ENCODE measurements at regions not wholly inside any gene's neighbourhood (a gene's known extent, or its start where the extent isn't known, plus 50 kb on each side); places are given as distances from the start of the nearest gene placed in this dataset.
A peak's percentile ranks its signal among the peaks of the same experiment; 100 is the strongest.
"Not testable (repeated sequence)": the region's sequence is repeated elsewhere in the genome, so short reads cannot be mapped to it uniquely, and the experiment has no call there.

- Histone ChIP-seq H3K27ac (ENCODE audit: low read length) (no peak overlapping the region), H2AFZ (ENCODE audit: low read depth, low read length) (0 out of 2 replicates have a peak overlapping the region, but pooled peaks have one; percentile 7), H3K4me1 (ENCODE audit: low read length) (no peaks in the 10 kb centered on the region), H3K79me2 (ENCODE audit: low read length) (no peaks in the 10 kb centered on the region), H4K20me1 (ENCODE audit: insufficient read depth, low read length) (no peaks in the 10 kb centered on the region), H3K4me2 (ENCODE audit: low read length) (no peak overlapping the region), H3K9me3 (ENCODE audit: insufficient read depth, low read length) (no peaks in the 10 kb centered on the region), H3K9ac (ENCODE audit: low read length) (no peak overlapping the region), H3K27me3 (ENCODE audit: low read depth, low read length) (no peaks in the 10 kb centered on the region), H3K4me3 (ENCODE audit: low read length) (no peak overlapping the region), H3K36me3 (replicated peaks; ENCODE audit: low read depth, low read length) (no peaks in the 10 kb centered on the region)
- TF ChIP-seq CTCF (IDR thresholded peaks at IDR 0.05; ENCODE audit: low read depth, low read length): peak; percentile 55
- TF ChIP-seq EZH2phosphoT487 (IDR thresholded peaks at IDR 0.05; ENCODE audit: low read depth): no peak
Observed at GRCh38 chr21:23131177-23131576, 2133.0 kb downstream of the NCAM2 start.

- Histone ChIP-seq H3K27me3 (ENCODE audit: low read depth, low read length) (no peaks in the 10 kb centered on the region), H3K9ac (ENCODE audit: low read length) (no peak overlapping the region), H3K4me2 (ENCODE audit: low read length) (no peak overlapping the region), H2AFZ (ENCODE audit: low read depth, low read length) (no peak overlapping the region), H3K9me3 (ENCODE audit: insufficient read depth, low read length) (no peaks in the 10 kb centered on the region), H3K4me1 (ENCODE audit: low read length) (no peaks in the 10 kb centered on the region), H3K4me3 (ENCODE audit: low read length) (no peak overlapping the region), H3K36me3 (replicated peaks; ENCODE audit: low read depth, low read length) (no peaks in the 10 kb centered on the region), H4K20me1 (ENCODE audit: insufficient read depth, low read length) (no peaks in the 10 kb centered on the region), H3K27ac (ENCODE audit: low read length) (no peak overlapping the region), H3K79me2 (ENCODE audit: low read length) (no peaks in the 10 kb centered on the region)
- no peak for TF ChIP-seq CTCF (IDR thresholded peaks at IDR 0.05; ENCODE audit: low read depth, low read length)
Observed at GRCh38 chr21:23138797-23139196, 2140.6 kb downstream of the NCAM2 start.

GRCh38 chr21:23152130-23152529 is 2153.9 kb downstream of the NCAM2 start:
- Histone ChIP-seq H3K27me3 (ENCODE audit: low read depth, low read length) (no peaks in the 10 kb centered on the region), H3K27ac (ENCODE audit: low read length) (no peak overlapping the region), H3K4me2 (ENCODE audit: low read length) (no peak overlapping the region), H3K79me2 (ENCODE audit: low read length) (no peaks in the 10 kb centered on the region), H3K4me3 (ENCODE audit: low read length) (no peak overlapping the region), H3K9me3 (ENCODE audit: insufficient read depth, low read length) (no peaks in the 10 kb centered on the region), H3K36me3 (replicated peaks; ENCODE audit: low read depth, low read length) (no peaks in the 10 kb centered on the region), H2AFZ (ENCODE audit: low read depth, low read length) (no peak overlapping the region), H4K20me1 (ENCODE audit: insufficient read depth, low read length) (no peaks in the 10 kb centered on the region), H3K9ac (ENCODE audit: low read length) (no peak overlapping the region), H3K4me1 (ENCODE audit: low read length) (no peaks in the 10 kb centered on the region)
- TF ChIP-seq CTCF (IDR thresholded peaks at IDR 0.05; ENCODE audit: low read depth, low read length) (no peak), EZH2phosphoT487 (IDR thresholded peaks at IDR 0.05; ENCODE audit: low read depth) (no peak)

- not testable (repeated sequence) for H3K79me2 ChIP-seq (ENCODE audit: low read length); H3K4me2 ChIP-seq (ENCODE audit: low read length); H3K9me3 ChIP-seq (ENCODE audit: insufficient read depth, low read length); H3K27me3 ChIP-seq (ENCODE audit: low read depth, low read length); H3K4me3 ChIP-seq (ENCODE audit: low read length); H3K4me1 ChIP-seq (ENCODE audit: low read length); H4K20me1 ChIP-seq (ENCODE audit: insufficient read depth, low read length); H3K36me3 ChIP-seq (replicated peaks; ENCODE audit: low read depth, low read length); H2AFZ ChIP-seq (ENCODE audit: low read depth, low read length); H3K27ac ChIP-seq (ENCODE audit: low read length); H3K9ac ChIP-seq (ENCODE audit: low read length)
Observed at GRCh38 chr21:23153842-23154241, 2155.6 kb downstream of the NCAM2 start.

GRCh38 chr21:23155281-23155680 is 2157.1 kb downstream of the NCAM2 start:
- no peaks in the 10 kb centered on the region for H4K20me1 ChIP-seq (ENCODE audit: insufficient read depth, low read length)
- no peaks in the 10 kb centered on the region for H3K9me3 ChIP-seq (ENCODE audit: insufficient read depth, low read length)
- H3K27me3 ChIP-seq (ENCODE audit: low read depth, low read length): no peaks in the 10 kb centered on the region
- TF ChIP-seq EZH2phosphoT487 (IDR thresholded peaks at IDR 0.05; ENCODE audit: low read depth): no peak
- no peak for TF ChIP-seq CTCF (IDR thresholded peaks at IDR 0.05; ENCODE audit: low read depth, low read length)
- no peak overlapping the region for H2AFZ ChIP-seq (ENCODE audit: low read depth, low read length)
- H3K36me3 ChIP-seq (replicated peaks; ENCODE audit: low read depth, low read length): no peaks in the 10 kb centered on the region
- H3K27ac ChIP-seq (ENCODE audit: low read length): no peak overlapping the region
- H3K4me1 ChIP-seq (ENCODE audit: low read length): no peaks in the 10 kb centered on the region
- H3K4me2 ChIP-seq (ENCODE audit: low read length): no peak overlapping the region
- no peak overlapping the region for H3K9ac ChIP-seq (ENCODE audit: low read length)
- H3K4me3 ChIP-seq (ENCODE audit: low read length): no peak overlapping the region
- H3K79me2 ChIP-seq (ENCODE audit: low read length): no peaks in the 10 kb centered on the region

Data from OCI-LY3 (cell line).